GM21723 (cell line): ENCODE measurements at regions not wholly inside any gene's neighbourhood (a gene's known extent, or its start where the extent isn't known, plus 50 kb on each side); places are given as distances from the start of the nearest gene placed in this dataset.

Experiments
- ATAC-seq: cut with Tn5 transposase; IDR thresholded peaks from one replicate; pipeline ENCODE4 v1.9.1; 2021; ENCODE audit warnings: mild to moderate bottlenecking, moderate library complexity; ENCODE audit not compliant: unreplicated experiment

DNA sequence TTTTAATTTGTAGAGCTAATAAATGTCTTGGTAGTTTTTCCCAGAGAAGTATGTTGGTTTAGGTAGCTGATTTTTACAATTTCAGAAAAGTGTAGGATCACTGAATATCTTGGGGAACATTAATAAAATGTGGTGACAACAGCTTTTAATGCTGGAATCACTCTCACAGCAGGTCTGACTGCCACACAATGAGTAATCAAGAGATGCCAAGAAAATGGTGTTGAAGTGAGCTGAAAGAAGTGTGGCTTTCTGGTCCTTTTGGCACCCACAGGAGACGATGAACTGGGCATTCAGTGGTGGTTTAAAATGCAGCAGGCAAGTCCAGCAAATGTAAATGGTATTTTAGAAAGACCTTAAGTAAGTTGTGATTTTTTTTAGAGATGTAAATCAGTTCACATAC lies 175.8 kb downstream of the CBLN2 start:
- ATAC-seq: no peak

DNA sequence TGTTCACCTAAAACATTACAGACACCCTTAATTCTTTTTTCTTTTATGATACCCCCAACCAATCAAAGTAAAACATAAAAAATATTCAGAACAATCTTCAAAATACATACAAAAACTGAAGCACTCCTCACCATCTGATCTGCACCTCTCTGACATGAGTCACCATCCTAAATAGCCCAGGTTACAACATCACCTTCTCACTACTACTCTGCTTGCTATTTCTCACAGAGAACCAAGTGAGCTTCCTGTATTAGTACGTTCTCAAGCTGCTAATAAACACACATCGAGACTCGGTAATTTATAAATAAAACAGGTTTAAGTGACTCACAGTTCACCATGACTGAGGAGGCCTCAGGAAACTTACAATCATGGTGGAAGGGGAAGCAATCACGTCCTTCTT lies 183.5 kb downstream of the CBLN2 start:
- ATAC-seq: no peak

DNA sequence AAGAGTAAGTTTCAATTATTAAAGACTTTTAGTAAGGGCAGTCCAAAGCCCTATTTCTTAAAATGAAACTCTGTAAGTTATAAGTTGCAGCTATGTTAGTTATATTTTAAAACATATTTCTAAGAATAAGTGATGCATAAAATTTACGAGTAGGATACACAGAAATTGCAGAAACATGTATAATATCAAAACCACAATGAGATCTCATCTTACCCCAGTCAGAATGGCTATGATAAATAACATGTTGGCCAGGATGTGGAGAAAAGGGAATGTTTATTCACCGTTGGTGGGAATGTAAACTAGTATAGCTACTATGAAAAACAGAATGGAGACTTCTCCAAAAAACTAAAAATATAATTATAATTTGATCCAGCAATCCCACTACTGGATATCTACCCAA lies 201.2 kb downstream of the CBLN2 start:
- ATAC-seq: no peak

DNA sequence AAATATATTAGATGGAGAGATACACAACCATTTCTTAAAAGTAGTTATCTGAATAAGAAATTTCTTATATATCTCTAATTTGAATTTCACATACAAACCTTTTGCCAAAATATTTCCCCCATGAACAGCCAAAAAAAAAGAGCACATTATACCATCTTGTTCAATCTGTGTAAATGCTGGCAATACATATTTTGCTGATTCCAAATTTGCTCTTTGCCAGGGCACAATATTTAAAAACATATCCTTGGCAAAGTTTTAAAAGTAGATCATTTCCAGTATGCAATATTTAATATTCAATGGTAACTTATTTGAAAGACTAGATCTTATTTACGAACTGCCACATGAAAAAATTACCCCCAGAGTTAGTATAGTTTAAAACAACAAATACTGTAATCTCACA lies 204.2 kb downstream of the CBLN2 start:
- no peak for ATAC-seq

DNA sequence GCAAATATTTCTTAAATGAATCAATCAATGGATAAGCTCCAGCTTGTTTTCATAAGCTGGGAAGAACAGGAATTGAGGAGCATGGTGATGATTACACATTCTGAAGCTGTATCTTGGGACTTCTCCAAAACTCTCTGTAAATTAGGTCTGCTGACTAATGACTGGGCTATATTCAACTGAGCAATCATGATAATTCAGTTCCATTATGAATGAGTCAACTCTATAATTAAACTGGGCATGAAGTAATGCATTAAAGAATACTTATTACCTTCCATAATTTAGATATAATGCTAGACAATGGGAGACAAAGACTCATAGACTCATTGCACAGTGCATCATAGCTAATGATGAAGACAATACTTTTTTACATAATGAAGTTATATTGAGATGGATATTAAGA lies 207.4 kb downstream of the CBLN2 start:
- ATAC-seq: no peak

DNA sequence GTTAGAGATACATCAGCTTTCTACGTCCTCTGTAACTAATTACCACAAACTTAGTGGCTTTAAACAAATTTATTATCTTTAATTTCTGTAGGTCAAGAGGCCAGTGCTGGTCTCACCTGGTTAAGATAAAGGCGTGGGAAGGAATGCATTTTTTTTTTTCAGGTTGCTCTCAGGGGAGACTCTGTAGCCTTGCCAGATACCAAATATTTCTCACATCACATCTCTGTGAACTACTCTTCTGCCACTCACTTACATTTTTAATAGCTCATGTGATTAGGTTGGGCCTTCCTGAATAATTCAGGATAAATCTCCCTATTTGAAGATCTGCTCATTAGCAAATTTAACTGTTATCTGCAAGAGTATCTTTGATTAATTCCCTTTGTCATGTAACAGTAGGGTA lies 214.6 kb downstream of the CBLN2 start:
- ATAC-seq: no peak

DNA sequence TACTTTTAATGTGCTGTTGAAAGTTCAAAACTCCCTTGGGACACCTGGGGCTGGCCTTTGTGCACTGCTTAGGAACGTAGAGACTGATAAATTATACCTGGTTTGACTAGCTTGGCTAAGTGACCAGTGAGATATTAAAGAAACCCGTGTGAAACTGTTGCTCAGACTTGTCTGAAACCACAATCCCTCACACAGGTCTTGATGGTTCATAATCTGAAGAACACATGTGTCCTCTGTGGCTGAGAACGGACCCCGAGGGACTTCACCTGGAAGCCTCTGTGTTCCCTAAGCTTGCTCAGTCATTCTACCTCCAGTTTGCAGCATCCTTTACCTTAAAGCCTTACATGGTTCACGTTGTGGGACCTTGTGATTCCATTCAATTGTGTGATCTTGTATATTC lies 218.8 kb downstream of the CBLN2 start:
- no peak for ATAC-seq

DNA sequence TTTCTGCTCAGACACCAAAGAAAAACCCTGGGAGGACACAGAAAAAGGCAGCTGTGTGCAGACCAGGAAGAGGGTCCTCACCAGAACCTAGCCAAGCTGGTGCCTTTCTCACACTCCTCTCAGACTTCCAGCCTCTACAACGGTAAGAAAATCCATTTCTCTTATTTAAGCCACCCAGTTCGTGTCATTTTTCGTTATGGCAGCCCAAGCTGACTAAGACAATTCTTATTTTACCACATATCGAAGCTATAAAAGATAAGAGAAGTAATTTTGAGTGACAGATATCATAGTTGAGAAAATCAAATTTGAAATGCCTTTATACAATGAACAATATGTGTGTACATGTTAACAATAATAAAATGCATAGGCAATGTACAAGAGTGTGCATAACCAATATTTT lies 219.5 kb downstream of the CBLN2 start:
- ATAC-seq: no peak

DNA sequence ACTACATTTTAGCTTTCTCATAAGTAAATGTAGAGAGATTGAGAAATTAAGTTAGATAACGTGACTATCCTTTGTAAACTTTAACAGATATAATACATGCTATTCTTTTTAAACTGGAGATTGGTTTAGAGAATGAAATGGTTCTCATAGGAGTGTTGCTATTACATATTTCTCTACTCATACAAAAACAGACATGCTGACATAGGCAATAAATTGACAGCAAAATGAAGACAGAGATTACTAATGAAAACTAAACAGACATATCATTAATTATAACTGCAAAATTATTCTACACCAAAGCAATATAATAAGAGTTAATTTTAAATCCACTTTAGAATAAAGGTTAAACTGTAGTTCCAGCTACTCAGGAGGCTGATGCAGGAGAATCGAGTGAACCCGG lies 227.6 kb downstream of the CBLN2 start:
- ATAC-seq: no peak

DNA sequence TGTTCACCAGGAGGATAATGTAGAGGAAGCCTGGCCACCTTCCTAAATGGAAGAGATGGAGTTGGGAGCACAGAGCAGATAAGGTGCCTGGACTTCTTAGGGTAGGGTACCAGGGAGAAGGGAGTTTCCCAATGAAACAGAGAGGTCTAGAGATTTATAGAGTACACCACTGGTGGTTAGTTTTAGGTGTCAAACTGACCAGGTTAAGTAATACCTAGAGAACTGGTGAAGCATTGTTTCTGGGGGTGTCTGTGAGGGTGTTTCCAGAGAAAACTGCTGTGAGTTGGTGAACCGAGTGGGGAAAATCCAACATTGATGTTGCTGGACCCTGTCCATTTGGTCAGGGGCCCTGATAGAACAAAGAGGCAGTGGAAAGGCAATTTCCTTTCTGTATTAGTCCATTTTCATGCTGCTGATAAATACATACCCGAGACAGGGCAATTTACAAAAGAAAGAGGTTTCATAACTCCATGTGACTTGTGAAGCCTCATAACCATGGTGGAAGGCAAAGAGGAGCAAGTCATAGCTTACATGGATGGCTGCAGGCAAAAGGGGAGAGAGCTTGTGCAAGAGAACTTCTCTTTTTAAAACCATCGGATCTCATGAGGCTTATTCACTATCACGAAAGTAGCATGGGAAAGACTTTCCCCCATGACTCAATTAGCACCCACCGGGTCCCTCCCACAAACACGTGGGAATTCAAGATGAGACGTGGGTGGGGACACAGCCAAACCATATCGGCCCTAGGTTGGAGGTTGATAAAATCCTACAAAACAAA lies 260.8 kb downstream of the CBLN2 start:
- ATAC-seq: no peak

DNA sequence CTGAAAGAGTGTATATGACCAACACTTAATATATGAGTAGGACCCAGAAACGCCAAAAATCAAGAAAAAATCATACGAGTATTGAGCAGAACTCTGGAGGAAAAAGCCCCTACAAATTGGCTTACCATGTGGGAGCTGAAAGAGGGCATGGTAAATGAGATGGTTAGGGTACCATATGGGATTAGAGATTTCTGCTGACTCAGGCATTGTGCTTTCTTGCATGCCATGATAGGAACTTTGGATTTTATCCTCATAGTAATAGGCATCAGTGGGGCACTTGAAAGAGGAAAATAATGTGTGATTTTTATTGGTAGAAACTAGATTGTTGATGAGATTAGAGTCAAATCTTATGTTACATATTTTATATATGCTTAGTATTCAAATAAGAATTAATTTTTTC lies 271.1 kb downstream of the CBLN2 start:
- no peak for ATAC-seq

DNA sequence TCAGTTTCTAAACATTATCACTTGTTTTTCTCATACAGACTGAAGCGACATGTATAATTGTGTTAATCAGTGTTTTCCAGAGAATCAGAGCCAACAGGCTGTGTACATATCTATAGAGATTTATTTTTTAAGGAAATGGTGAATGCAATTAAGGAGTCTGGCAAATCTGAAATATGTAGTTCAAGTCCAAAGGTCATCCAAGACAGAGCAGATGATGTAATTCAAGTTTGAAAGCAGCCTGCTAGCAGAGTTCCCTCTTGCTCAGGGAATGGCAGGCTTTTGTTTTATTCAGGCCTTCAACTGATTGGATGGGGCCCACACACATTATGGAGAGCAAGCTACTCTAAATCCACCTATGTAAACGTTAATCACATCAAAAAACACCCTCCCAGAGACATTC lies 282.6 kb downstream of the CBLN2 start:
- no peak for ATAC-seq

DNA sequence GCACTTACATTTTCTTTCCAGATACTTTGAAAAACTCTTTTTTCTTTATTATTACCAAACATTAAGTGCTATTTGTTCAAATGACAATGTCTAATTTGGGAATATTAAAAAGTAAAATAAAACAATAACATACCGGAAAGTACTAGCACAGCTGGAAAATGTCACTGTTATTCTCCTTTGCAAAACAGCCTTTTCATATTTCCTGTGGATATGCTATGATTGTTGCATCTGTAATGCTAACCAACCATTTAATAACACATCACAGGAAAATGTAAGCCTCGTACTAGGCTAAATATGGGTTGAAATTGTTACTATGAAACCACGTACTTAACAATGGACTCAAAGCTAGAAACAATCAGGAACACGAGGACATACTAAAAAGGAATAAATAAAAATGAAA lies 298.1 kb downstream of the CBLN2 start:
- ATAC-seq: no peak

DNA sequence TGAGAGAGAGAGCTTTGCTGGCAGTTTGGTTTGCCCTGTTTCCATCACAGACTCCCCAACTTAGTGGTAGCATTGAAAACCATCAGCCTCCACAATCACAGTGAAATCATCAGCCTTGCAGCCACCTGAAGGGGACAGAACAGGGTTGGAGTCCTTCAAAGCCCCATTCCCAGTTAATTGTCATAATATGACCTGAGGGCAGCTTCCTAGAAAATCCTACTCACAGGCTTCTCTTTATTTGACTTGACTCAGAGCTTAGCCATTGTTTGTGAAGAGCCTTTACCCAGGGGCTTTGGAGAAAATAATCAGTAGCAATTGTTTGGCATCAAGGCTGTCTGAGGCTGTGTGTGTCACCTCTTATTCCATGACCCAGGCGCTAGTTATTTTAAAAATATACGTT lies 308.7 kb downstream of the CBLN2 start:
- ATAC-seq: no peak

DNA sequence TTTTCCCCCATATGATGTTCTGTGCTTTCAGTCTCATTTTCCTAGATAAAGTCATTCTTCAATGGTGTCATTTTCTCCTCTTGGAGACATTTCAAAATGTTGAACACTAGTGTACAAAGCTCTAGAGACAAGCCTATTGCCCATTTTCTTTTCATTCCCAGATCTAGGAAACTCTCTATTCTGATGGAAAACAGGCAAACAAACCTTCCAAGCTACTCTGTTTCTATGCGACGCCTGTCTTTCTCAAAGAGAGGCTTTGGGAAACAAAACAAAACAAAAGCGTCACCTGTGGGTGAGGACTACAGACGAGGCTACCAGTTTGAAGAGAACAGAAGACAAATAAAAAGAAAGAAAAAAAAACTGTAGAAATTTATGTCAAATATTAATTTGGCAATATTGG lies 311.0 kb downstream of the CBLN2 start:
- no peak for ATAC-seq

DNA sequence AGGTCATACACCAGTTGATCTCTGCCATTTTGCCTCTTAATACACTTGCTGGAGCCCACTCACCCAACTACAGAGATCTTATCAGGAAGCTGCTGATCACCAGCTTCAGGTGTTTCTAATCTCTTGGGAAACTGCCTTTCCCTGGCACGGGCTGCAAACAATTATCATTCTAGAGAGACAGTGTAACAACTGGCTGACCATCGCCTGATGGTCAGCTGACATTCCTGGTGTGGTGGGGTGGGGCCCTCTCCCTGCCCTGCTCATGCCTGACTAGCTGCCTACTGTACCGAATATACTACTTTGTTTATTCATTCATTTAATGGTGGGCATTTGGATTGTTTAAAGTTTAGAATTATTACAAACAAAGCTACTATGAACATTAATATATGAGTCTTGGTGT lies 311.5 kb downstream of the CBLN2 start:
- ATAC-seq: no peak

DNA sequence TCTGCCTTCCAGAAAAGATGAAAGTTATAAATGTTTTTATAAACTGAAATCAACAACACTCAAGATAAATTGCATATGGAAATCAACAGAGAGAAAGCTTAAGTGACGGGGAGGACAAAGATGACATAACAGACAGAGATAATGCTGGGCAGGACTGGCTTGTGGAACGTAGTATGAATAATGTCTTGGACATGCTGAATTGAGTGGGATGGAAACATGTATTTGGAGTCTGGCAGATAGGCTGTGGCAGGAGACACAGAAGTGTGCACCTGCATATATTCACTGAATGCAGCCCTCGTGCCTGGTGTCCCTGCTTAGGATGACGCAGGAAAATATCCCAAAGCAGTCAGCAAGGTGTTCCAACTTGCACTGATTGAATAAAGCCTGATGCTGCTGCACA lies 318.2 kb downstream of the CBLN2 start:
- ATAC-seq: no peak

DNA sequence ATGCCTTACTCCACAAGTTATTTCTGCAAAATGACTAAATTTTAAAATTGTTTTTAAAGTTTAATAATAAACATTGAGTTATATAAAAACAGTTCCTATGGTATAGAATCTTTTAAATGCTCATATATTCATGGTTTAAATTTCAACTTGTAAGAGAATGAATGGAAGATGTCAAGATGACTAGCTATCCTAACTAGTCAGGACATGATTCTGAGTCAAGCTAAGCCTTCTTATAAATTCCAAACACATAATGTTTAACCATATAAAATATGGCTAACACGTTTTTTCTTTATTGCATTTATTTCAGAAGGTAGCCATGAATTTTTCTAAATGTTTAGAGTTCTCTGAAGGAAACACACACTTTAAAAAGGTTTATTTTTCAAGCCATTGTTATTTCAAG lies 320.4 kb downstream of the CBLN2 start:
- ATAC-seq: no peak

DNA sequence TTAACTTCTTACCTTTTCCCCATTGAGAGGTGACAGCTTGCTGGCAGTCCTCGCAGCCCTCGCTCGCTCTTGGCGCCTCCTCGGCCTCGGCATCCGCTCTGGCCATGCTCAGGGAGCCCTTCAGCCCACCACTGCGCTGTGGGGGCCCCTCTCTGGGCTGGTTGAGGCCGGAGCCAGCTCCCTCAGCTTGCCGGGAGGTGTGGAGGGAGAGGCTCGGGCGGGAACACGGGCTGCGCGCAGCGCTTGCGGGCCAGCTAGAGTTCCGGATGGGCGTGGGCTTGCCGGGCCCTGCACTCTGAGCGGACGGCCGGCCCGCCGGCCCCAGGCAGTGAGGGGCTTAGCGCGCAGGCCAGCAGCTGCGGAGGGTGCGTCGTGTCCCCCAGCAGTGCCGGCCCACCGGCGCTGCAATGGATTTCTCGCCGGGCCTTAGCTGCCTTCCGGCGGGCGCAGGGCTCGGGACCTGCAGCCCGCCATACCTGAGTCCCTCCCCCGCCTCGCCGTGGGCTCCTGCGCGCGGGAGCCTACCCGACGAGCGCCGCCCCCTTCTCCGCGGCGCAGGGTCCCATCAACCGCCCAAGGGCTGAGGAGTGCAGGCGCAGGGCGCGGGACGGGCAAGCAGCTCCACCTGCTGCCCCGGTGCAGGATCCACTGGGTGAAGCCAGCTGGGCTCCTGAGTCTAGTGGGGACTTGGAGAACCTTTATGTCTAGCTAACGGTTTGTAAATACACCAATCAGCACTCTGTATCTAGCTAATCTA lies 335.0 kb downstream of the CBLN2 start:
- ATAC-seq: no peak

DNA sequence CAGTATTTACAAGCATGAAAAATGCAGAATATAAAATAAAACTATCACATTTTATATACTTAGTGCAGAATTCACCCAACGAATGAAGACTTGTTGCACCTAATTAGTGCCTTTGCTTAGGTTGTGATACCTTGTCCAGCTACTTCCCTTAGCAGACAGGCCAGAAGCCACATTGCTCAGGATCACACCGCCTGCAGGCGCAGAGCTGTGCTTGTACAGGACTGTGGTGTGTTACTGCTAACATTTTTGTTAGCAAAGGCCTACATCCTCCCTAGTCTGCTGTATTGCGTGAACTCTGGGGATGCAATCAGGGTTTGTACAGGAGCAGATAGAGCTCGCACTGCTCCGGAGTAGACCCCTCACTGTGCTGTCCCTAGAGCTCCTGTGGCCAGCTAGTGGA lies 336.9 kb downstream of the CBLN2 start:
- no peak for ATAC-seq

DNA sequence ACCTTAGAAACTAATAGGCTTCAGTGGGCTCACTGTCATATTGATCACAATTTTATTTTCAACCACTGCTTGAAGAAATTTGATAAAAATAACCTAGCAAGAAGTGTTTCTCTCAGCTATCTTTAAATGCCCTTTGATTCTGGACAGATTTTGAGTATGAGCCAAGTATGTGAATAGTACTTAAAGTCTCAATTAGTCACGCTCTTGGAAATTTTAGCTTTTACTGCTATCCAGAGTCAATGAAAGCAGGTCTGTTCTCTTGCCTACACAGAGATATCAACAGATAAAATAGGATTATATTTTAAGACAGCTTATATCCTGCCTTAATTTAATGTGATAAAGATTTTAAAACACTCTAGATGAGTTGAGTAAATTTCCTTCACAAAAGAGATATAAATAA lies 337.3 kb downstream of the CBLN2 start:
- ATAC-seq: no peak

DNA sequence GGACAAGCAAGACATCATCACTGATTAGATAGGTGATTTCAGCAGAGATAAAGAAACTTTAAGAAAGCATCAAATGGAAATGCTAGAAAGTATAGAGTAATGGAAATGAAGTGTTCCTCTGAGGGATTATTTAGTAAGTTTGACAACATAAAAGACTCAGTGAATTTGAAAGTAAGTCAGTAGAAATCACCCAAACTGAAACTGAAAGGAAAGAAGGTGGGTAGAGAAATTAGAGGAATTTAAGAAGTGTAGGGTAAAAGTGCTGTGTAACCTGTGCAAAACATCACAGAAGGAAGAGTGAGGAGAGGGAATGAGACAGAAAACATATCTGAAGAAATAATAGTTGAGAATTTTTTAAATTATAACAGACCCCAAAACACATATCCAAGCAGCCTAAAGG lies 343.1 kb downstream of the CBLN2 start:
- ATAC-seq: no peak

DNA sequence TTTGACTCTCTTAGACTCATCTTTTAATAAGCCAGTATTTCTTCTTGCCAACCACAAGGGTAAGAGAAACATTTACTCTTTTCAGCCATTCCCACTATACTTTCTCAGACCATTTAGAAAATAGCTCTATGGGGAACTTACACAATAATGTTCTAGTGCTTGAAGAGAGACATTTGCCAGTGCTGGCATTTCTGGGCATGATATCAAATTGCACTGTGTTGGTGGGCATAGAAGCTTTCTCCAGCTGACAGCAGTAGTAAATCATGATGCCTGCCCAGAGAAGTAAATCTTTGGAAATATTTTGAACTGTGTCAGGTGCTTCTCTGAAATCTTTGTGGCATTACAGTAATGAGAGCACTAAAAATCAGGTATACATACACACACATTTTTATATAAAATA lies 346.6 kb downstream of the CBLN2 start:
- ATAC-seq: no peak
